Neural progenitor cell (in vitro differentiated cells): ENCODE measurements at regions not wholly inside any gene's neighbourhood (a gene's known extent, or its start where the extent isn't known, plus 50 kb on each side); places are given as distances from the start of the nearest gene placed in this dataset.
"Not testable (repeated sequence)": the region's sequence is repeated elsewhere in the genome, so short reads cannot be mapped to it uniquely, and the experiment has no call there.

Experiments
- CTCF ChIP-seq: fragments of 200-600 bp; sonication (generic); IDR thresholded peaks from 2 replicates; pipeline ENCODE4 v1.5.1; 2017; ENCODE audit warnings: antibody characterized with exemption, mild to moderate bottlenecking
- EZH2 ChIP-seq: fragments of 200-600 bp; sonication (generic); IDR thresholded peaks from 2 replicates; pipeline ENCODE4 v1.6.1; 2017; ENCODE audit warnings: antibody characterized with exemption, mild to moderate bottlenecking, moderate library complexity

GRCh38 chr2:106320439-106320838 lies 126.3 kb upstream of the UXS1 start:
- not testable (repeated sequence) for TF ChIP-seq CTCF, EZH2
